OCI-LY7 (cell line): ENCODE measurements at regions not wholly inside any gene's neighbourhood (a gene's known extent, or its start where the extent isn't known, plus 50 kb on each side); places are given as distances from the start of the nearest gene placed in this dataset.

Experiments used
- BruUV-seq: library from RNA; stranded (reverse); fragments of 400-500 nt; replicated peaks from 2 replicates; lab custom pipeline; 2021; lab: Mats Ljungman, UMichigan
- CTCF ChIA-PET: fragments of 300-600 bp; sonication (Branson Sonifier 250); formaldehyde crosslinking; loops from one replicate; lab custom pipeline; 2022; ENCODE audit warnings: antibody characterized with exemption; ENCODE audit not compliant: unreplicated experiment; lab: Charles Lee
- POLR2A ChIA-PET: fragments of 300-600 bp; sonication (Branson Sonifier 250); formaldehyde crosslinking; loops from one replicate; lab custom pipeline; 2022; ENCODE audit warnings: antibody characterized with exemption; lab: Charles Lee
- DNase-seq: peaks from one replicate; pipeline ENCODE4 v3.0.0-alpha.2; 2015; ENCODE audit warnings: low spot score
- H2AFZ ChIP-seq: fragments of 200-600 bp; sonication (generic), shearing (Covaris generic); 2 replicates; pipeline ENCODE4 v1.6.1; 2014; ENCODE audit warnings: mild to moderate bottlenecking, antibody characterized with exemption, low read length, moderate library complexity
- H3K27ac ChIP-seq: fragments of 200-600 bp; sonication (generic); 2 replicates; pipeline ENCODE4 v1.5.1; 2014; ENCODE audit warnings: mixed run types, low read depth, mild to moderate bottlenecking, moderate library complexity, low read length, inconsistent platforms; ENCODE audit not compliant: poor library complexity, severe bottlenecking
- H3K36me3 ChIP-seq: fragments of 200-600 bp; sonication (generic); 2 replicates; pipeline ENCODE4 v1.6.1; 2014; ENCODE audit warnings: mild to moderate bottlenecking, antibody characterized with exemption, low read length, moderate library complexity, mixed read lengths; ENCODE audit not compliant: insufficient read depth
- H3K4me1 ChIP-seq: fragments of 200-600 bp; sonication (generic); 2 replicates; pipeline ENCODE4 v1.5.1; 2014; ENCODE audit warnings: mild to moderate bottlenecking, low read length; ENCODE audit not compliant: insufficient read depth, poor library complexity, severe bottlenecking
- H3K4me2 ChIP-seq: fragments of 200-600 bp; sonication (generic); 2 replicates; pipeline ENCODE4 v1.6.1; 2014; ENCODE audit warnings: mild to moderate bottlenecking, low read length
- H3K4me3 ChIP-seq: fragments of 200-600 bp; sonication (generic); 2 replicates; pipeline ENCODE4 v1.5.1; 2014; ENCODE audit warnings: mild to moderate bottlenecking, low read depth, low read length; ENCODE audit not compliant: poor library complexity, severe bottlenecking
- H3K79me2 ChIP-seq: fragments of 200-600 bp; sonication (generic); 2 replicates; pipeline ENCODE4 v1.6.1; 2016; ENCODE audit warnings: low read depth, mild to moderate bottlenecking, low read length, moderate library complexity, mixed read lengths; ENCODE audit not compliant: insufficient read depth
- H3K9me2 ChIP-seq: fragments of 200-600 bp; sonication (generic); 2 replicates; pipeline ENCODE4 v1.6.1; 2016; ENCODE audit warnings: mild to moderate bottlenecking, low read length, mixed read lengths; ENCODE audit not compliant: insufficient read depth
- H3K9me3 ChIP-seq: fragments of 200-600 bp; sonication (generic); 2 replicates; pipeline ENCODE4 v1.6.1; 2014; ENCODE audit warnings: mild to moderate bottlenecking, mixed run types, low read length, mixed read lengths
- H4K20me1 ChIP-seq: fragments of 200-600 bp; sonication (generic); 2 replicates; pipeline ENCODE4 v1.6.1; 2014; ENCODE audit warnings: mild to moderate bottlenecking, antibody characterized with exemption, low read length, moderate library complexity, mixed read lengths; ENCODE audit not compliant: insufficient read depth
- CTCF ChIP-seq: fragments of 200-600 bp; sonication (generic); conservative IDR thresholded peaks from 2 replicates; pipeline ENCODE4 v1.5.1; 2014; ENCODE audit warnings: mild to moderate bottlenecking, antibody characterized with exemption, low read length, moderate library complexity, mixed read lengths
- EZH2phosphoT487 ChIP-seq: fragments of 200-600 bp; sonication (generic); IDR thresholded peaks from 2 replicates; pipeline ENCODE4 v1.6.1; 2018; ENCODE audit warnings: low read depth, borderline replicate concordance, mild to moderate bottlenecking, mixed run types, antibody characterized with exemption, low read length, moderate library complexity, mixed read lengths
- intact Hi-C: fragments of 100-400 bp; cut with micrococcal nuclease; formaldehyde crosslinking; loops from one replicate; pipeline ENCODE4 v1.10.0; 2022; ENCODE audit not compliant: unreplicated experiment

DNA sequence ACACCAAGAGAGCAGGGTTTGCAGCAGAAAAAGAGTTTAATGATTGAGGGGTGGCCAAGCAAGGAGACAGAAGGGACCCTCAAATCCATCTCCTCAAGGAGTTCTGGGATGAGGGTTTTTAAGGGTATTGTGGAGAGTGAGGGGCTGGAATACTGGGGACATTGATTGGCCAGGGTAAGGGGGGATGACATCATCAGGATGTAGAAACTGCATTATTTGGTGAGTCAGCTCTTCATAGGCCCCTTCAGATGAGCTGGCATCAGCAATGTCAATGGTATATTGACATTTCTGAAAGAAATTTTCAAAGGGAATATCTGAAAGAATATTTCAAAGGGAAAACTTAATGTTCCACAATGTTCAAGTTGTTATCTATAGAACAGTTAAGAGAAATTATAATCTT lies 168.1 kb upstream of the SNX7 start:
- no peaks in the 10 kb centered on the region for H3K9me3 ChIP-seq
- H3K4me2 ChIP-seq: no peak overlapping the region
- H2AFZ ChIP-seq: no peak overlapping the region
- intact Hi-C loops: no loop called here
- no peaks in the 10 kb centered on the region for H3K36me3 ChIP-seq
- no peaks in the 10 kb centered on the region for H4K20me1 ChIP-seq
- H3K4me3 ChIP-seq: no peak overlapping the region
- H3K27ac ChIP-seq: no peak overlapping the region
- BruUV-seq: no TSS peak
- ChIA-PET POLR2A (no interaction called here), CTCF (no interaction called here)
- no peak for TF ChIP-seq EZH2phosphoT487
- no peak for TF ChIP-seq CTCF
- no peaks in the 10 kb centered on the region for H3K4me1 ChIP-seq
- no peaks in the 10 kb centered on the region for H3K79me2 ChIP-seq
- DNase-seq: no peak
- H3K9me2 ChIP-seq: no peaks in the 10 kb centered on the region

DNA sequence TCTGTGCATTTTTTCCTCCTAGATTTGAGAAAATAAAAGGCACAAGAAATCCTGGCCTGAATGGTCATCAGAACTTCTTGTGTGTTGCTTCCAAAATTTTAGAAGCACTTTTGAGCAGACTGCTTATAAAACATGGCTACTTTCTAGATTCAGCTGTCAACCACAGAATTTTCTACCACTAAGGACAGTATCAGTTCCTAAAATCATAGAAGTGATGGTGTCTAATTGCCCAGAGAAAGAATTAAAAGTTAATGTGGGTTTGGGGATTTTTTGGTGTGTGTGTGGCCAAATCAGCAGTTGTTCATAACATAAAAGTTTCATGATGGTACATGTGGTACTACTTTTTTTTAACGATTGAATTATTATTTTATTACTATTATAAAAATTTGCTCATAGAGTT lies 171.4 kb upstream of the SNX7 start:
- H3K4me2 ChIP-seq: no peak overlapping the region
- H3K9me3 ChIP-seq: no peaks in the 10 kb centered on the region
- ChIA-PET POLR2A (no interaction called here), CTCF (no interaction called here)
- H3K4me3 ChIP-seq: no peak overlapping the region
- H3K27ac ChIP-seq: no peak overlapping the region
- no peak for TF ChIP-seq EZH2phosphoT487
- BruUV-seq: no TSS peak
- intact Hi-C loops: no loop called here
- no peaks in the 10 kb centered on the region for H3K4me1 ChIP-seq
- no peak overlapping the region for H2AFZ ChIP-seq
- H4K20me1 ChIP-seq: no peaks in the 10 kb centered on the region
- H3K79me2 ChIP-seq: no peaks in the 10 kb centered on the region
- H3K36me3 ChIP-seq: no peaks in the 10 kb centered on the region
- no peaks in the 10 kb centered on the region for H3K9me2 ChIP-seq
- DNase-seq: no peak

DNA sequence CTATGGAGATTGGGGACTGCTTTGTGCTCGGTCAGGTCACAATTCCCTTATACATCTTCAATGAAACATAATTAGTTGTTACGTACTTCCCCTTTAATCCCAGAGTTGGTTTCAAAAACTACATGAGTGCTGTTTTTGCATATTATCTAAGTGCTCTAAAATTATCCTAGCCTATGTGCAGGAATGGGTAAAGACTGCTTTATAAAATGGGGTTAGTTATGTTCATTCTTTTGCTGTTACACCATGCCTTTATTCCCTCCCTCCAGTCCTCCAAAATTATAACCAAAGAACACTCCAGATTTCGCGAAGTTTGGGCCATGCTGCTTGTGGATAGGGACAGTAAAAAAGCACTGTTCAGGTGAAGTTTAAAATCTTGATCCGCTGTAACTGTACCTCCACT lies 173.9 kb upstream of the SNX7 start:
- no peak for TF ChIP-seq CTCF
- no peak for TF ChIP-seq EZH2phosphoT487
- Histone ChIP-seq H2AFZ (no peak overlapping the region), H3K36me3 (no peaks in the 10 kb centered on the region), H4K20me1 (no peaks in the 10 kb centered on the region), H3K9me2 (no peaks in the 10 kb centered on the region), H3K4me3 (no peak overlapping the region), H3K27ac (no peak overlapping the region), H3K4me1 (no peaks in the 10 kb centered on the region), H3K79me2 (no peaks in the 10 kb centered on the region), H3K9me3 (no peaks in the 10 kb centered on the region), H3K4me2 (no peak overlapping the region)
- BruUV-seq: no TSS peak
- CTCF ChIA-PET: no interaction called here
- intact Hi-C loops: no loop called here
- DNase-seq: no peak
- POLR2A ChIA-PET: no interaction called here
